Retina (tissue), 1 donor: ENCODE measurements at regions not wholly inside any gene's neighbourhood (a gene's known extent, or its start where the extent isn't known, plus 50 kb on each side); places are given as distances from the start of the nearest gene placed in this dataset.
"Not testable (repeated sequence)": the region's sequence is repeated elsewhere in the genome, so short reads cannot be mapped to it uniquely, and the experiment has no call there.

Experiments
- DNase-seq: peaks from one replicate; pipeline ENCODE4 v3.0.0-alpha.2; 2016

GRCh38 chr16:31764103-31764502 is 109.5 kb upstream of the ZNF267 start:
- DNase-seq = no peak

DNA sequence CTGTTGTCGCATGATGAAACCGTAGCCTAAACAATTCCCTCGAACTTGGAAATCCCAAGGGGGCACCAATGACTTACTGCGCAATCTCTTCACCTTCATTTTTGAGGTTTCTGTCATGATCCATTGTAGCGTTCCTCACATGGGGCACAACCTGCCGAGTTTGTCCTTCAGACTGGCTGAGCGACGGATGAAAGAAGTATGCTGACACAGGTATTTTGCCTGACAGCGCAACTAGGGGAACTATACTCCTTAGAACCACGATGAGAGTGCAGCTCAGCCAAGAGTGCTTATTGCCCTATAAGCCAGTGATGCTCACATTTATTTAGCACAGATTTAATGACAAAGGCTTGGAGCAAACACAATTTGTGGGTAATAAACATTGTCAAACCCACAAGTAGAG is 106.3 kb upstream of the ZNF267 start:
- no peak for DNase-seq

DNA sequence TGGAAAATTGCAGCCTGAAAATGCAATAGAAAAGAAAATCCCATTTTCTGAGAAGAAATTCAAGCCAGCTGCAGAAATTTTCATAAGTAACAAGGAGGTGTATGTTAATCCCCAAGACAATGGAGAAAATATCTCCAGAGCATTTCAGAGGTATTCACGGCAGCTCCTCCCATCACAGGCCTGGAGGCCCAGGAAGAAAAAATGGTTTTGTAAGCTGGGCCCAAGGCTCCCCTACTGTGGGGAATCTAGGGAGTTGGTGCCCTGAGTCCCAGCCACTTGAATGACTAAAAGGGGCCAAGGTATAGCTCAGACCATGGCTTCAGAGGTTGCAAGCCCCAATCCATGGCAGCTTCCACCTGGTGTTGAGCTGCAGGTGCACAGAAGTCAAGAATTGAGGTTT is 93.3 kb upstream of the ZNF267 start:
- no peak for DNase-seq

- no peak for DNase-seq
These were observed 88.5 kb upstream of the ZNF267 start for GRCh38 chr16:31785126-31785525.

- DNase-seq = no peak
These were observed 66.5 kb upstream of the ZNF267 start for GRCh38 chr16:31807086-31807485.

- no peak for DNase-seq
These were observed 62.7 kb upstream of the ZNF267 start for GRCh38 chr16:31810863-31811262.

- DNase-seq = not testable (repeated sequence)
These were observed 57.5 kb upstream of the ZNF267 start for GRCh38 chr16:31816141-31816540.

GRCh38 chr16:31819386-31819785 is 54.2 kb upstream of the ZNF267 start:
- DNase-seq = no peak

DNA sequence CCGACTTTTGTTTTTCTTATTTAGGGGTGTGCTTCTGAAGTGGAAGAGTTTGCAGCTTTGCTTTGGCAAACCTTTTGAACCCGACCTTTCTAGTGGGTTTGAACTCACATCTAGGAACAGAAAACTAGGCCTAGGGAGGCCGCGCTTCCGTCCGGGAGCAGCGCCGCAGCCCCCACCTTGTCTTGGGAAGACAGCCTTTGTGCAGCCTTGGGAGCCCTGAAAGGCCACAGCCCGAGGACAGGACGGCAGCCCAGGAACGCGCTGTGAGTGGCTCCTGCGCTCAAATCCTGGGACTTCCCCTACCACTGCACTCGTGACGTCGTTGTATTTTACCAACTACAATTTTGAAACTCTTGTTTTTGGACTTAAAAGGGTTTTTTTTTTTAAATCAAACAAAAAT is 53.7 kb upstream of the ZNF267 start:
- no peak for DNase-seq
